Fibroblast of skin of right biceps (primary cell): ENCODE measurements at regions not wholly inside any gene's neighbourhood (a gene's known extent, or its start where the extent isn't known, plus 50 kb on each side); places are given as distances from the start of the nearest gene placed in this dataset.
"Not testable (repeated sequence)": the region's sequence is repeated elsewhere in the genome, so short reads cannot be mapped to it uniquely, and the experiment has no call there.

Experiments used
- DNase-seq: peaks from one replicate; pipeline ENCODE4 v3.0.0-alpha.2; 2013

GRCh38 chr7:153902862-153903261 is 149.3 kb upstream of the DPP6 start:
- no peak for DNase-seq

GRCh38 chr7:153912211-153912610 is 140.0 kb upstream of the DPP6 start:
- DNase-seq, result no peak

GRCh38 chr7:153920126-153920525 is 132.1 kb upstream of the DPP6 start:
- no peak for DNase-seq

- no peak for DNase-seq
Measured at GRCh38 chr7:153920897-153921296, 131.3 kb upstream of the DPP6 start.

- DNase-seq, result no peak
Measured at GRCh38 chr7:153921408-153921807, 130.8 kb upstream of the DPP6 start.

- no peak for DNase-seq
Measured at GRCh38 chr7:153930696-153931095, 121.5 kb upstream of the DPP6 start.

- no peak for DNase-seq
Measured at GRCh38 chr7:153934048-153934447, 118.2 kb upstream of the DPP6 start.

GRCh38 chr7:153934629-153935028 is 117.6 kb upstream of the DPP6 start:
- DNase-seq, result no peak

- DNase-seq, result no peak
Measured at GRCh38 chr7:153935095-153935494, 117.1 kb upstream of the DPP6 start.

- DNase-seq, result no peak
Measured at GRCh38 chr7:153938451-153938850, 113.7 kb upstream of the DPP6 start.

GRCh38 chr7:153939177-153939576 is 113.0 kb upstream of the DPP6 start:
- no peak for DNase-seq

- DNase-seq, result no peak
Measured at GRCh38 chr7:153939654-153940053, 112.5 kb upstream of the DPP6 start.

GRCh38 chr7:153941061-153941460 is 111.1 kb upstream of the DPP6 start:
- no peak for DNase-seq

- DNase-seq, result no peak
Measured at GRCh38 chr7:153942036-153942435, 110.2 kb upstream of the DPP6 start.

- DNase-seq, result no peak
Measured at GRCh38 chr7:153943457-153943856, 108.7 kb upstream of the DPP6 start.

GRCh38 chr7:153943861-153944260 is 108.3 kb upstream of the DPP6 start:
- no peak for DNase-seq

GRCh38 chr7:153948060-153948459 is 104.1 kb upstream of the DPP6 start:
- no peak for DNase-seq

- DNase-seq, result no peak
Measured at GRCh38 chr7:153951316-153951715, 100.9 kb upstream of the DPP6 start.

- no peak for DNase-seq
Measured at GRCh38 chr7:153954477-153954876, 97.7 kb upstream of the DPP6 start.

GRCh38 chr7:153957677-153958076 is 94.5 kb upstream of the DPP6 start:
- not testable (repeated sequence) for DNase-seq

- DNase-seq, result not testable (repeated sequence)
Measured at GRCh38 chr7:153958381-153958780, 93.8 kb upstream of the DPP6 start.

GRCh38 chr7:153958789-153959188 is 93.4 kb upstream of the DPP6 start:
- DNase-seq, result not testable (repeated sequence)

GRCh38 chr7:153964481-153965112 is 87.6 kb upstream of the DPP6 start:
- DNase-seq, result not testable (repeated sequence)

- not testable (repeated sequence) for DNase-seq
Measured at GRCh38 chr7:153969016-153969415, 83.2 kb upstream of the DPP6 start.

- DNase-seq, result not testable (repeated sequence)
Measured at GRCh38 chr7:153974603-153975002, 77.6 kb upstream of the DPP6 start.
